GM12891 (cell line): ENCODE measurements at regions not wholly inside any gene's neighbourhood (a gene's known extent, or its start where the extent isn't known, plus 50 kb on each side); places are given as distances from the start of the nearest gene placed in this dataset.

Source experiments
- POLR2A ChIP-seq: IDR thresholded peaks from 2 replicates; pipeline ENCODE4 v1.6.1; 2011; ENCODE audit warnings: low read depth, low read length, control low read depth
- POLR2AphosphoS5 ChIP-seq: IDR thresholded peaks from 2 replicates; pipeline ENCODE4 v1.6.1; 2011; ENCODE audit warnings: low read depth, low read length, control low read depth
- TAF1 ChIP-seq: IDR thresholded peaks from 2 replicates; pipeline ENCODE4 v1.6.1; 2011; ENCODE audit warnings: low read depth, low read length, control low read depth

- TF ChIP-seq POLR2A (no peak), TAF1 (no peak), POLR2AphosphoS5 (no peak)
These were observed 384.6 kb upstream of the ADARB2 start for GRCh38 chr10:2121929-2122328.
